ENCODE measurements at regions not wholly inside any gene's neighbourhood (a gene's known extent, or its start where the extent isn't known, plus 50 kb on each side); places are given as distances from the start of the nearest gene placed in this dataset.

- BruUV-seq (replicated peaks): no TSS peak
- no peak for DNase-seq
- no peak for TF ChIP-seq EZH2 (IDR thresholded peaks at IDR 0.05; ENCODE audit: low read depth)
- no peak overlapping the region for H3K4me3 ChIP-seq
- H3K27me3 ChIP-seq (ENCODE audit: insufficient read depth, low read depth): no peaks in the 10 kb centered on the region
- H3F3A ChIP-seq (ENCODE audit: insufficient read depth, low read depth): no peaks in the 10 kb centered on the region
- no peaks in the 10 kb centered on the region for H3K4me1 ChIP-seq (replicated peaks; ENCODE audit: insufficient read depth)
- H3K9me3 ChIP-seq (ENCODE audit: insufficient read depth, low read depth): no peaks in the 10 kb centered on the region
- no peaks in the 10 kb centered on the region for H3K9me2 ChIP-seq (ENCODE audit: insufficient read depth)
- H2AFZ ChIP-seq: no peak overlapping the region
- no peaks in the 10 kb centered on the region for H4K20me1 ChIP-seq (ENCODE audit: insufficient read depth)
- ChIA-PET CTCF (no interaction called here), POLR2A (ENCODE audit: unreplicated experiment) (no interaction called here)
- H3K27ac ChIP-seq: no peak overlapping the region
- no peak overlapping the region for H3K4me2 ChIP-seq
- H3K79me2 ChIP-seq (ENCODE audit: low read depth): no peaks in the 10 kb centered on the region
- H3K36me3 ChIP-seq (ENCODE audit: low read depth): no peaks in the 10 kb centered on the region
- intact Hi-C loops (cut with micrococcal nuclease; ENCODE audit: unreplicated experiment): no loop called here
Measured at GRCh38 chr14:87088588-87088987, 904.4 kb downstream of the GALC start.

GRCh38 chr14:87087881-87088280 lies 905.1 kb downstream of the GALC start:
- Histone ChIP-seq H3K9me3 (ENCODE audit: insufficient read depth, low read depth) (no peaks in the 10 kb centered on the region), H3F3A (ENCODE audit: insufficient read depth, low read depth) (no peaks in the 10 kb centered on the region), H3K36me3 (ENCODE audit: low read depth) (no peaks in the 10 kb centered on the region), H3K9me2 (ENCODE audit: insufficient read depth) (no peaks in the 10 kb centered on the region), H3K27ac (no peak overlapping the region), H3K27me3 (ENCODE audit: insufficient read depth, low read depth) (no peaks in the 10 kb centered on the region), H3K4me2 (no peak overlapping the region), H4K20me1 (ENCODE audit: insufficient read depth) (no peaks in the 10 kb centered on the region), H3K4me3 (no peak overlapping the region), H3K79me2 (ENCODE audit: low read depth) (no peaks in the 10 kb centered on the region), H2AFZ (no peak overlapping the region), H3K4me1 (replicated peaks; ENCODE audit: insufficient read depth) (no peaks in the 10 kb centered on the region)
- TF ChIP-seq CTCF (conservative IDR thresholded peaks at IDR 0.05): no peak
- no peak for TF ChIP-seq EZH2 (IDR thresholded peaks at IDR 0.05; ENCODE audit: low read depth)
- intact Hi-C loops (cut with micrococcal nuclease; ENCODE audit: unreplicated experiment): no loop called here
- DNase-seq: no peak
- POLR2A ChIA-PET (ENCODE audit: unreplicated experiment): no interaction called here
- no TSS peak for BruUV-seq (replicated peaks)
- CTCF ChIA-PET: no interaction called here

GRCh38 chr14:87084908-87085307 lies 908.1 kb downstream of the GALC start:
- H3K4me1 ChIP-seq (replicated peaks; ENCODE audit: insufficient read depth): no peaks in the 10 kb centered on the region
- no peak for DNase-seq
- H3K4me3 ChIP-seq: no peak overlapping the region
- H3K27me3 ChIP-seq (ENCODE audit: insufficient read depth, low read depth): no peaks in the 10 kb centered on the region
- no peaks in the 10 kb centered on the region for H4K20me1 ChIP-seq (ENCODE audit: insufficient read depth)
- H3K9me3 ChIP-seq (ENCODE audit: insufficient read depth, low read depth): no peaks in the 10 kb centered on the region
- H3F3A ChIP-seq (ENCODE audit: insufficient read depth, low read depth): no peaks in the 10 kb centered on the region
- ChIA-PET CTCF (no interaction called here), POLR2A (ENCODE audit: unreplicated experiment) (no interaction called here)
- no peaks in the 10 kb centered on the region for H3K9me2 ChIP-seq (ENCODE audit: insufficient read depth)
- H2AFZ ChIP-seq: no peak overlapping the region
- TF ChIP-seq EZH2 (IDR thresholded peaks at IDR 0.05; ENCODE audit: low read depth) (no peak), CTCF (conservative IDR thresholded peaks at IDR 0.05) (no peak)
- no peak overlapping the region for H3K4me2 ChIP-seq
- intact Hi-C loops (cut with micrococcal nuclease; ENCODE audit: unreplicated experiment): no loop called here
- H3K79me2 ChIP-seq (ENCODE audit: low read depth): no peaks in the 10 kb centered on the region
- no peaks in the 10 kb centered on the region for H3K36me3 ChIP-seq (ENCODE audit: low read depth)
- H3K27ac ChIP-seq: no peak overlapping the region
- no TSS peak for BruUV-seq (replicated peaks)

- ChIA-PET CTCF (no interaction called here), POLR2A (ENCODE audit: unreplicated experiment) (no interaction called here)
- no TSS peak for BruUV-seq (replicated peaks)
- intact Hi-C loops (cut with micrococcal nuclease; ENCODE audit: unreplicated experiment): no loop called here
- Histone ChIP-seq H3K9me3 (ENCODE audit: insufficient read depth, low read depth) (no peaks in the 10 kb centered on the region), H3K4me3 (no peak overlapping the region), H3F3A (ENCODE audit: insufficient read depth, low read depth) (no peaks in the 10 kb centered on the region), H2AFZ (no peak overlapping the region), H3K27ac (no peak overlapping the region), H3K36me3 (ENCODE audit: low read depth) (no peaks in the 10 kb centered on the region), H3K79me2 (ENCODE audit: low read depth) (no peaks in the 10 kb centered on the region), H3K27me3 (ENCODE audit: insufficient read depth, low read depth) (no peaks in the 10 kb centered on the region), H3K4me1 (replicated peaks; ENCODE audit: insufficient read depth) (no peaks in the 10 kb centered on the region), H3K9me2 (ENCODE audit: insufficient read depth) (no peaks in the 10 kb centered on the region), H4K20me1 (ENCODE audit: insufficient read depth) (no peaks in the 10 kb centered on the region), H3K4me2 (no peak overlapping the region)
- no peak for DNase-seq
- no peak for TF ChIP-seq CTCF (conservative IDR thresholded peaks at IDR 0.05)
- TF ChIP-seq EZH2 (IDR thresholded peaks at IDR 0.05; ENCODE audit: low read depth): no peak
Measured at GRCh38 chr14:87082917-87083316, 910.1 kb downstream of the GALC start.

All from PC-9 (cell line).